Testis (tissue), 2 donors: ENCODE measurements at regions not wholly inside any gene's neighbourhood (a gene's known extent, or its start where the extent isn't known, plus 50 kb on each side); places are given as distances from the start of the nearest gene placed in this dataset.

Experiments
- DNase-seq: peaks from one replicate; pipeline ENCODE4 v3.0.0-alpha.2; 2019
- H3K27ac ChIP-seq, 2 donors: fragments of 200-600 bp; sonication (generic); one replicate each; pipeline ENCODE4 v1.5.1; 2019
- H3K27me3 ChIP-seq: fragments of 200-600 bp; sonication (generic); one replicate; pipeline ENCODE4 v1.5.1; 2019
- H3K36me3 ChIP-seq: fragments of 200-600 bp; sonication (generic); one replicate; pipeline ENCODE4 v1.5.1; 2017; ENCODE audit warnings: low read depth; ENCODE audit errors: missing control alignments
- H3K4me1 ChIP-seq: fragments of 200-600 bp; sonication (generic); one replicate; pipeline ENCODE4 v1.5.1; 2019
- H3K4me3 ChIP-seq, 2 donors: fragments of 200-600 bp; sonication (generic); one replicate each; pipeline ENCODE4 v1.5.1; 2017 to 2019
- H3K9me3 ChIP-seq: fragments of 200-600 bp; sonication (generic); one replicate; pipeline ENCODE4 v1.5.1; 2017
- POLR2A ChIP-seq: fragments of 450-650 bp; IDR thresholded peaks from one replicate; pipeline ENCODE4 v1.6.1; 2017; ENCODE audit warnings: antibody characterized with exemption, mild to moderate bottlenecking, moderate library complexity
- WGBS, 2 donors: methylation state at CpG; one replicate each; pipeline ENCODE4 v1.1.5; 2018; 5-methylcytosine and 5-hydroxymethylcytosine counted together
- intact Hi-C: fragments of 100-400 bp; cut with DNase I; formaldehyde crosslinking; loops from one replicate; pipeline ENCODE4 v1.15.1; 2023; ENCODE audit warnings: low total_unique reads
- TF ChIP-seq, protein P1 (sequence below), 3 experiments: fragments of 450-650 bp in 2 of 3; fragments of 200-600 bp in 1 of 3; sonication (generic) in 1 of 3; IDR thresholded peaks; one replicate each; pipeline ENCODE4 v1.5.1; 2016 to 2019; ENCODE audit warnings: antibody characterized with exemption in 3 of 3, mild to moderate bottlenecking in 2 of 3, moderate library complexity in 1 of 3

DNA sequence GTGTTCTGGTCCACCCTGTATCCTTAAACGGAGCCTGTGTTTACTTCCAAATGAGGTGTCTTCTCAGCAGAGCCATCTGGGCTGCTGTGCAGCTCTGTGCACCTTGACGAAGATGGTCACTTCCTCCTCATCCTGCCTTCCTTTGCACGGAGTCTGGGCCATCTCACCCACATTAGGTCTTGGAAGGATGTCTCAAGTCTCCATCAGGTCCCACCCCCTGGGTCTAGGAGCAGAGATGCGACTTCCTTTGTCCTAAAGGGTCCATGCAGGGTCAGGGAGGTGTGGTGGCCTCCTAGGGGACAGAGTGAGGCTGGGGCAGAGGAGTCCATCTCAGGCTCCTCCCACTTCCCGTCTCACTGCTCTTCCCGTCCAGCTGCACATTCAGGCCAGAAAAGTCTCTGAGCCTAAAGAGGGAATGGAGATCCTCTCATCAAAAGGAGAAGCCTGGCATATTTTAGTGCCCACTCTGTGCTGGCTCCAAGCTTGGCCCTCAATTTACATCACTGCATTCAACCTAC is 209.2 kb downstream of the MATN1 start:
- intact Hi-C loops: no loop called here
- TF ChIP-seq, protein P1, sequence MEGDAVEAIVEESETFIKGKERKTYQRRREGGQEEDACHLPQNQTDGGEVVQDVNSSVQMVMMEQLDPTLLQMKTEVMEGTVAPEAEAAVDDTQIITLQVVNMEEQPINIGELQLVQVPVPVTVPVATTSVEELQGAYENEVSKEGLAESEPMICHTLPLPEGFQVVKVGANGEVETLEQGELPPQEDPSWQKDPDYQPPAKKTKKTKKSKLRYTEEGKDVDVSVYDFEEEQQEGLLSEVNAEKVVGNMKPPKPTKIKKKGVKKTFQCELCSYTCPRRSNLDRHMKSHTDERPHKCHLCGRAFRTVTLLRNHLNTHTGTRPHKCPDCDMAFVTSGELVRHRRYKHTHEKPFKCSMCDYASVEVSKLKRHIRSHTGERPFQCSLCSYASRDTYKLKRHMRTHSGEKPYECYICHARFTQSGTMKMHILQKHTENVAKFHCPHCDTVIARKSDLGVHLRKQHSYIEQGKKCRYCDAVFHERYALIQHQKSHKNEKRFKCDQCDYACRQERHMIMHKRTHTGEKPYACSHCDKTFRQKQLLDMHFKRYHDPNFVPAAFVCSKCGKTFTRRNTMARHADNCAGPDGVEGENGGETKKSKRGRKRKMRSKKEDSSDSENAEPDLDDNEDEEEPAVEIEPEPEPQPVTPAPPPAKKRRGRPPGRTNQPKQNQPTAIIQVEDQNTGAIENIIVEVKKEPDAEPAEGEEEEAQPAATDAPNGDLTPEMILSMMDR (IDR thresholded peaks at IDR 0.05): no peak
- TF ChIP-seq POLR2A: no peak
- no peak for DNase-seq
- Histone ChIP-seq H3K4me1 (no peaks in the 10 kb centered on the region), H3K27me3 (no peaks in the 10 kb centered on the region), H3K9me3 (no peaks in the 10 kb centered on the region), H3K27ac (no peak overlapping the region), H3K36me3 (no peaks in the 10 kb centered on the region), H3K4me3 (no peak overlapping the region)
- WGBS, 2 donors: 54 to 58% methylated on average over 4 to 6 of the region's 6 CpGs

- H3K4me3 ChIP-seq: no peak overlapping the region
- no peaks in the 10 kb centered on the region for H3K27me3 ChIP-seq
- intact Hi-C loops: no loop called here
- H3K9me3 ChIP-seq: no peaks in the 10 kb centered on the region
- 73 to 83% methylated on average over 11 to 12 of the region's 12 CpGs for WGBS, 2 donors
- no peaks in the 10 kb centered on the region for H3K4me1 ChIP-seq
- DNase-seq: no peak
- H3K36me3 ChIP-seq: no peaks in the 10 kb centered on the region
- no peak overlapping the region for H3K27ac ChIP-seq
- TF ChIP-seq POLR2A: no peak
Observed at GRCh38 chr1:30513396-30514136, 209.8 kb downstream of the MATN1 start.

- H3K27ac ChIP-seq: no peak overlapping the region
- no peaks in the 10 kb centered on the region for H3K4me1 ChIP-seq
- no peak for DNase-seq
- no peaks in the 10 kb centered on the region for H3K27me3 ChIP-seq
- TF ChIP-seq, protein P1 (IDR thresholded peaks at IDR 0.05): no peak
- no peak for TF ChIP-seq POLR2A
- H3K9me3 ChIP-seq: no peaks in the 10 kb centered on the region
- intact Hi-C loops: no loop called here
- H3K36me3 ChIP-seq: no peaks in the 10 kb centered on the region
- no peak overlapping the region for H3K4me3 ChIP-seq
- WGBS, 2 donors: 88 to 89% methylated on average over 9 of the region's 9 CpGs
Observed at GRCh38 chr1:30512914-30513265, 210.5 kb downstream of the MATN1 start.

DNA sequence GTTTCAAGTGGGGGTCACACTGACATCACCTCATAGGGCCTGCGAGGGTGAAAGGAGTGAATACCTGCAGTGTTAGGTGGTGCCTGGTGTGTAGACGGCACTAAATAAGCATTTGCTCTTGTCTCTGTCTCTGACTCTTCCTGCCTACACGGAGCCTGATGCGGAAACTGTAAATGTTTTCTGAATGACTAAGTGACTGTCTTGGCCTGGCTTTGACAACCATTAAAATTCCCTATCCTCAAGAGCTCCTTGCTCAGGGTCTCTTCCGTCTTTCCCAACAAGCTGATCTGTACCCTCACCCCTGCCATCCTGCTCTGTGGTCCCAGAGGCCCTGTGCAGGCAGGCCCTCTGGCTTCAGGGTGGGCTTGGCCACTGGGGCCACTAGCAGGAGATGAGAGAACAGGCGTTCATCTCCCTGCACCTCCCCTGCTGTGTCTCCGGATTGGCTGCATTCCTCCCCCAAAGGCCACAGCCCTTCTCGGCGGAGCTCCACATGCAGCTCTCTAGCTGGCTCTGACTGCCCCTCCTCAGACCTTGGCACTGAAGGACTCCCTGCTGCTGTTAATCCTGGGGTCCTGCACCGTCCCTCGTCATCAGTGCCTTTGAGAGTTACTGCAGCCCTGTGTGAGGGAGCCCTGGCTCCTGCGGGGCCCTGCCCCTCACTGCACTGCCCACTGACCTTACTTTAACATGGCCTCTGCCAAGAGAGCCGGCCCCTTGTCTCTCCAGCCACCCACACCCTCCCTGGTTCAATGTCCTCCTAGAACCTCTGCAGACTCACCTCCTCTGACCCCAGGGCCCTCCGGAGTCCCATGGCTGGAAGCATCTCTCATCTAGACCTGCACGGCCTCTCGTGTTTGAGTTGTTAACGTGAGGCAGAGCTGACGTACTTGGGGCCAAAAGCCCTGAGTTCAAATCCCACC is 211.1 kb downstream of the MATN1 start:
- 75 to 76% methylated on average over 17 to 18 of the region's 18 CpGs for WGBS, 2 donors
- Histone ChIP-seq H3K36me3 (no peaks in the 10 kb centered on the region), H3K4me3 (no peak overlapping the region), H3K27me3 (no peaks in the 10 kb centered on the region), H3K27ac (no peak overlapping the region), H3K9me3 (no peaks in the 10 kb centered on the region), H3K4me1 (no peaks in the 10 kb centered on the region)
- intact Hi-C loops: no loop called here
- TF ChIP-seq POLR2A: no peak
- TF ChIP-seq, protein P1 (IDR thresholded peaks at IDR 0.05): no peak
- DNase-seq: no peak

GRCh38 chr1:30511563-30511962 is 211.8 kb downstream of the MATN1 start:
- DNase-seq: no peak
- Histone ChIP-seq H3K36me3 (no peaks in the 10 kb centered on the region), H3K27ac (no peak overlapping the region), H3K4me1 (no peaks in the 10 kb centered on the region), H3K4me3 (no peak overlapping the region), H3K27me3 (no peaks in the 10 kb centered on the region), H3K9me3 (no peaks in the 10 kb centered on the region)
- intact Hi-C loops: no loop called here
- 77 to 87% methylated on average over 4 to 6 of the region's 6 CpGs for WGBS, 2 donors
- no peak for TF ChIP-seq POLR2A
- TF ChIP-seq, protein P1 (IDR thresholded peaks at IDR 0.05): no peak
